GM12874 (cell line): ENCODE measurements at regions not wholly inside any gene's neighbourhood (a gene's known extent, or its start where the extent isn't known, plus 50 kb on each side); places are given as distances from the start of the nearest gene placed in this dataset.

Source experiments
- CTCF ChIP-seq: IDR thresholded peaks from 2 replicates; pipeline ENCODE4 v1.5.1; 2011; ENCODE audit warnings: low read depth, mild to moderate bottlenecking, control low read depth, low read length, moderate library complexity; ENCODE audit not compliant: insufficient read depth

- TF ChIP-seq CTCF, result no peak
Measured at GRCh38 chr12:30828686-30829085, 73.9 kb upstream of the CAPRIN2 start.

DNA sequence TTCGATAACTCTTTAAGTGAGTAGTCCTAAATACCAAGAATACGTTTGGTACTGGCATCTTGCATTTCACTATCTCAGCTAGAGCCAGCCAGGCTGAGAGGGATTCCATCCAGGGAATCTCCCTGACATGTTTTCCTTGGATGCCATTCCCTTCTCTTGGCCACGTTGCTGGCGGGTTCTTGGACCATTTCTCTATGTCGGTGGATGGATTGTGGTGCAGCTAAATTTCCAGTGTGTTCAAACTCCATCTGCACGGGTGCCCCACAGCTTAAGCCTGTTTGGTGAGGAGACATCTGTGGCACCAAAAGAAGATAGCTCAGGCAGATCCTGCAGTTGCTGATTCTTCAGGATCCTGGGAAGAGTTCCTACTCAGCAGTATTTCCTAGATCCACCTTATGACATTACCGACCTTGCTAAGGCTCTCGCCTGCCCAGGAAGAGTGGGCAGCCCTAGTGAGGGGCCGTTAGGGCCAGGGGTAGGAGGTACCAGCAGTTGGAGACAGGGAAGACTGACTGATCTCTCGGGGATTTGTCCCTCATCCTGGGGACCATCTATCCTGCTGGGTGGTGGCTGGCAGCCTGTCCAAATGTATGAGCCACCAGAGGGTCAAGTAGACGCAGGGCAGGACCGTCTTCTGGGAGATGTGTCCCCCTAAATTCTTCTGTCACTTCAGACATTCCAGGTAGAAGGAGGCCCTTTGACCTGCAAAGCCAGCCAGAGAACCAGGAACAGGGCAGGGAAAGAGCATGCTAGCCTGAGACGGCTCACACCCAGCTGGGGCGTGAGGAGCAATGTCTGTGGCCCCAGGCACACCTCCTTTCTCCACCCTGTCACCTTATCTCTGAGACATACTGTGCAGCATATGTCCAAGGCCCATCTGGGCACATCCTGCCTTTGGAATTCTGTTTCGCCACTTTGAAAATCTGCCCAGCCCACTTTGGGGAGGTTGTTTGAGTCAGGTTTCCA is 72.6 kb upstream of the CAPRIN2 start:
- no peak for TF ChIP-seq CTCF

DNA sequence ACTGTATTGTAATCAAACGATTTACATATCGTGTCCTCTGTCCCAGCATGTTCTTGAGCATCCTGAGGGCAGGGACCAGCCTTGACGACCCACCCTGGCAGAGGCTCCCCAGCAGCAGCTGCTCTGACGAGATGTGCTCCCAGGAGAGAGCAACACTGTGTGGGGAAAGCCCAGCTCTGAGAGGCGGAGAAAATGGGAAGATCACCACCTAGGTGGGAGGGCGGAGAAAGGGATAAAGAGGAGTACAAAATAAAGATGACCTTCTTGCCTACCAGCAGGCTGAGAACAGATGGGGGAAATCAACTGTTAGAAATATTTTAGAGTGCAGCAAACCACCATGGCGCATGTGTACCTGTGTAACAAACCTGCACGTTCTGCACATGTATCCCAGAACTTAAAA is 71.5 kb upstream of the CAPRIN2 start:
- no peak for TF ChIP-seq CTCF

DNA sequence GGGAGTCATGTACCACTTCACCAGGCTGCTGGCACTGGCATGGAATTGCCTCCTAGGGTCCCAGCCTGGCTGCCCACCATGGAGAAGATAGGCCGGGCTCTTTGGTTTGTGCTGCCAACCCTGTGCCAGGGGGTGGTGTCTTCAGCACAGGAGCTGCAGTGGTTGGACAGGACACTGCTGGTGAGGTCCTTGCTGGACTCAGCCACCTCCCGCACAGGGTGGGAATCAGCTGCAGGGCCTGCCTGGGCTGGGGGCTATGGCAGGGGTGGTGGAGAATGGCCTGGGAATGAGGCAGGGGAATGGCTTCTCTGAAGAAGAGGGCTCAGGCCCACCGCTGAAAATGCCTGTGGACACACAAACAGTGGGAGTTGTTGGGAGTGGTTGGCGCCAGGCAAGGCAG is 70.6 kb upstream of the CAPRIN2 start:
- TF ChIP-seq CTCF, result no peak

GRCh38 chr12:30824311-30824710 is 69.6 kb upstream of the CAPRIN2 start:
- TF ChIP-seq CTCF, result no peak

DNA sequence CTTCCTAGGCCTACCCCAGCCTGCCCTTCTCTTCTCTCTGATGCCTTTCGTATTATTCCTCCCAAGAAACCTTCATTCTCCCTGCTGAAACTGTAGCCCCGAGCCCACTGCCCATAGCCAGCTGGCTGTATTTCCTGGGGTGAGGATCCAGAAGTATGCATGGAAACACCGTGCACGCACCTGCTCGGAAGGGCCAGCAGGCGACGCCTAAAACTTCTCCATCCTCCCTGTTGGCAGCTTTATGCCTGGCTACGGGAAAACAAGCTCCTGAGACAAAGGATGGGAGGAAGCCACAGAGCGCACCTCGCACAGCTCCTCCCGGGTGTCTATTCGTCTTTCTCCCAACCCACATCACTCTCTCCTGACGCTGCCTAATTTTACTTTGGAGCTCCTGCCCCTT is 69.0 kb upstream of the CAPRIN2 start:
- TF ChIP-seq CTCF, result no peak

DNA sequence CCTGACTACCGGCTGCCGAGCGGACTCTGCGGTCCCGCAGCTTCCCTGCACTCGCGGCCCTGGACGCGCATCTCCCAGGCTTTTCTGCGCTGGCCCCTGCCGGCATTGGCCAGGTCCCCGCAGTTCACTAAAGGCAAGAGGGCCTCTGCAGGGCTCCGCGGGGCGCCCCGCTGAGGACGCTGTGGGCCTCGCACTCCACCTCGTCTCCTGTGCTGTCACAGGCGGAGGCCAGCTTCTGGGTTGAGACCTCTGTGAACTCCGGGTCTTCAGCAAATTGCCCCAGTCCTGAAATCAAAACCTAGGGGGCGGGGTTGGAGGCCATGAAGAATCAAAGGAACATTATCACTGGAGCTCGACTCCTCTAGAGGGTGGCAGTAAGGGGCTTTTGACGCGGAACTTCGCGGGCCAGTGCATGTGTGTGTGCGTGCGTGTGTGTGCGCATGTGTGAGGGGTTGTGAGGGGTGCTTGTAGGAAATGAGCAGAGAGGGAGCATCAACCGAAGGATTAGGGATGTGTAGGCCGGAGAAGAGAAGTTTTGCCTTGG is 68.5 kb upstream of the CAPRIN2 start:
- peak; percentile 30; the same call in 1 of the 2 replicates for TF ChIP-seq CTCF
